ENCODE measurements at regions not wholly inside any gene's neighbourhood (a gene's known extent, or its start where the extent isn't known, plus 50 kb on each side); places are given as distances from the start of the nearest gene placed in this dataset.

DNA sequence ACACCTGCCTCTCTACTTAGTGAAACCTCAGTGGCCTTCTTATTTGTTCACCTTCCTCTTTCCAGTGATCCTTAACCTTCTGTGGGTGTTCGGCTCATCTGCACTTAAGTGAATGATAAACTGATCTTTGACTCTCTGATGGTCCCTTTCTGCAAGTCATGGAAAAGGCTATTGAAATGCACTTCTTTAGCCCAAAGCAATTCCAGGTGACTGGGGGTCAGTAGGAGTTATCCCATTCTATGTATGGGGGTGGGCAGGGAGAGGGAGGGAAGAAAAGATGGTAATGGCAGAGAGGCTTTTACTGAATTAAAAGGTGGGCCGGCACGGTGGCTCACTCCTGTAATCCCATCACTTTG lies 170.8 kb downstream of the RGS9 start:
- Histone ChIP-seq H3K9me3 (ENCODE audit: control insufficient read depth, insufficient read depth, low read length) (peaks cover 4% of the 10 kb centered on the region; the same call in 1 of the 2 replicates), H3K56ac (ENCODE audit: extremely low read depth, insufficient read depth, low read length) (no peak overlapping the region), H2AFZ (replicated peaks; ENCODE audit: low read length, poor library complexity) (no peak overlapping the region), H2BK5ac (ENCODE audit: low read depth, low read length, poor library complexity, severe bottlenecking) (no peak overlapping the region), H3K79me1 (ENCODE audit: low read depth in 1 of 2, low read length in 2 of 2) (no peaks in the 10 kb centered on the region), H3K36me3 (ENCODE audit: control insufficient read depth, insufficient read depth, low read length) (no peaks in the 10 kb centered on the region), H4K8ac (ENCODE audit: low read depth in 2 of 2, low read length in 2 of 2) (no peak overlapping the region), H3K23ac (ENCODE audit: low read depth, low read length) (no peak overlapping the region), H3K4me2 (ENCODE audit: low read depth, low read length) (no peak overlapping the region), H4K20me1 (ENCODE audit: insufficient read depth, low read length) (no peaks in the 10 kb centered on the region), H4K91ac (ENCODE audit: insufficient read depth, low read depth, low read length) (no peak overlapping the region), H2AK9ac (replicated peaks; ENCODE audit: low read depth, low read length, poor library complexity) (no peak overlapping the region), H4K5ac (ENCODE audit: low read depth, low read length) (no peak overlapping the region), H3K4ac (ENCODE audit: low read depth, low read length) (no peak overlapping the region), H3K9ac (ENCODE audit: low read depth, low read length) (no peak overlapping the region), H3K14ac (replicated peaks; ENCODE audit: low read depth, low read length) (no peak overlapping the region), H3K27me3 (ENCODE audit: control insufficient read depth, insufficient read depth, low read length) (peaks cover 28% of the 10 kb centered on the region), H3K27ac (ENCODE audit: insufficient read depth, low read length) (no peak overlapping the region), H3K9me1 (ENCODE audit: insufficient read depth, low read length) (no peaks in the 10 kb centered on the region), H3K4me1 (ENCODE audit: control insufficient read depth, insufficient read depth, low read length) (no peaks in the 10 kb centered on the region), H2AK5ac (ENCODE audit: low read depth, low read length) (no peak overlapping the region), H2BK15ac (ENCODE audit: low read depth, low read length) (no peak overlapping the region), H3K18ac (ENCODE audit: low read depth, low read length) (no peak overlapping the region), H2BK120ac (ENCODE audit: low read depth, low read length) (no peak overlapping the region), H2BK20ac (ENCODE audit: low read depth, low read length) (no peak overlapping the region), H3K4me3 (ENCODE audit: insufficient read depth, low read depth, low read length) (no peak overlapping the region)
- dilution Hi-C loops (cut with HindIII; ENCODE audit: low sequenced_read_pairs, unreplicated experiment) = no loop called here
- POLR2A ChIA-PET (ENCODE audit: unreplicated experiment) = no interaction called here
- CTCF ChIA-PET = no interaction called here
- TF ChIP-seq, protein P1, sequence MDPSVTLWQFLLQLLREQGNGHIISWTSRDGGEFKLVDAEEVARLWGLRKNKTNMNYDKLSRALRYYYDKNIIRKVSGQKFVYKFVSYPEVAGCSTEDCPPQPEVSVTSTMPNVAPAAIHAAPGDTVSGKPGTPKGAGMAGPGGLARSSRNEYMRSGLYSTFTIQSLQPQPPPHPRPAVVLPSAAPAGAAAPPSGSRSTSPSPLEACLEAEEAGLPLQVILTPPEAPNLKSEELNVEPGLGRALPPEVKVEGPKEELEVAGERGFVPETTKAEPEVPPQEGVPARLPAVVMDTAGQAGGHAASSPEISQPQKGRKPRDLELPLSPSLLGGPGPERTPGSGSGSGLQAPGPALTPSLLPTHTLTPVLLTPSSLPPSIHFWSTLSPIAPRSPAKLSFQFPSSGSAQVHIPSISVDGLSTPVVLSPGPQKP (IDR thresholded peaks at IDR 0.05; ENCODE audit: borderline replicate concordance, low read depth, low read length) = no peak
- TF ChIP-seq NFE2L2 (IDR thresholded peaks at IDR 0.05; ENCODE audit: low read depth, low read length) = 0 out of 2 replicates have a peak, but pooled peaks have one; percentile 7
- in situ Hi-C loops (cut with MboI; ENCODE audit: low sequenced_read_pairs) = no loop called here
- no CpG with 5 or more reads among the region's 3 CpGs for WGBS, 2 experiments (ENCODE audit: extremely low coverage in 2 of 2, insufficient read length in 1 of 2)
- no TSS peak for BruUV-seq (replicated peaks)
- ATAC-seq (ENCODE audit: low read depth) (no peak), DNase-seq (no peak)
- intact Hi-C loops (cut with micrococcal nuclease) = no loop called here

All from IMR-90 (cell line).